ENCODE measurements at regions not wholly inside any gene's neighbourhood (a gene's known extent, or its start where the extent isn't known, plus 50 kb on each side); places are given as distances from the start of the nearest gene placed in this dataset.

GRCh38 chr6:117142995-117143394 is 122.4 kb upstream of the VGLL2 start:
- TF ChIP-seq POLR2A (IDR thresholded peaks at IDR 0.05; ENCODE audit: low read depth, low read length), result no peak
- no peak for TF ChIP-seq TAF1 (IDR thresholded peaks at IDR 0.05; ENCODE audit: low read depth, low read length)
- TF ChIP-seq POLR2AphosphoS5 (IDR thresholded peaks at IDR 0.05; ENCODE audit: low read depth, low read length), result no peak
- TF ChIP-seq SPI1 (IDR thresholded peaks at IDR 0.05; ENCODE audit: low read depth, low read length), result no peak
- no peak for TF ChIP-seq PAX5 (IDR thresholded peaks at IDR 0.05; ENCODE audit: insufficient read depth, low read length, severe bottlenecking)

All from GM12891 (cell line).